Thymus (tissue), 11 donors: ENCODE measurements at regions not wholly inside any gene's neighbourhood (a gene's known extent, or its start where the extent isn't known, plus 50 kb on each side); places are given as distances from the start of the nearest gene placed in this dataset.
"Not testable (repeated sequence)": the region's sequence is repeated elsewhere in the genome, so short reads cannot be mapped to it uniquely, and the experiment has no call there.

Source experiments
- DNase-seq, 9 donors: peaks; one replicate each; pipeline ENCODE4 v3.0.0-alpha.2; 2013; ENCODE audit warnings: low spot score in 9 of 9, low read depth in 6 of 9, missing footprints in 1 of 9
- H3K27ac ChIP-seq, 2 donors: one replicate each; pipeline ENCODE4 v1.5.1; 2013; ENCODE audit warnings: control low read depth in 1 of 2, low read depth in 1 of 2, low read length in 1 of 2, mild to moderate bottlenecking in 1 of 2, moderate library complexity in 1 of 2
- H3K27me3 ChIP-seq, 2 donors: one replicate each; pipeline ENCODE4 v1.5.1; 2013; ENCODE audit warnings: low read length in 1 of 2; ENCODE audit not compliant: control insufficient read depth in 2 of 2, insufficient read depth in 1 of 2
- H3K36me3 ChIP-seq, 2 donors: one replicate each; pipeline ENCODE4 v1.5.1; 2013; ENCODE audit warnings: low read length in 1 of 2, mild to moderate bottlenecking in 1 of 2, moderate library complexity in 1 of 2; ENCODE audit not compliant: control insufficient read depth in 2 of 2, insufficient read depth in 2 of 2
- H3K4me1 ChIP-seq, 2 donors: one replicate each; pipeline ENCODE4 v1.5.1; 2013; ENCODE audit warnings: low read length in 2 of 2; ENCODE audit not compliant: control insufficient read depth in 2 of 2, insufficient read depth in 2 of 2
- H3K4me3 ChIP-seq, 2 donors: one replicate each; pipeline ENCODE4 v1.5.1; 2013; ENCODE audit warnings: low read length in 2 of 2, control low read depth in 1 of 2, mild to moderate bottlenecking in 1 of 2
- H3K9me3 ChIP-seq, 2 donors: one replicate each; pipeline ENCODE4 v1.5.1; 2013; ENCODE audit warnings: low read length in 1 of 2, mild to moderate bottlenecking in 1 of 2; ENCODE audit not compliant: control insufficient read depth in 2 of 2, insufficient read depth in 1 of 2
- WGBS: extraction: QIAGEN DNeasy Blood & Tissue Kit; methylation state at CpG from one replicate; pipeline ENCODE4 v1.1.7; 2013; 5-methylcytosine and 5-hydroxymethylcytosine counted together
- donor health status: healthy.

GRCh38 chr11:13169709-13170108 lies 107.9 kb upstream of the BMAL1 start:
- no peak overlapping the region for H3K27ac ChIP-seq
- H3K4me3 ChIP-seq: no peak overlapping the region
- DNase-seq: no peak
- WGBS: 76% methylated on average over 2 of the region's 2 CpGs
- no peaks in the 10 kb centered on the region for H3K9me3 ChIP-seq
- H3K27me3 ChIP-seq: no peaks in the 10 kb centered on the region
- no peaks in the 10 kb centered on the region for H3K36me3 ChIP-seq
- H3K4me1 ChIP-seq: no peaks in the 10 kb centered on the region

GRCh38 chr11:13174090-13174489 lies 103.5 kb upstream of the BMAL1 start:
- no peaks in the 10 kb centered on the region for H3K9me3 ChIP-seq
- H3K27ac ChIP-seq: no peak overlapping the region
- no peaks in the 10 kb centered on the region for H3K27me3 ChIP-seq
- H3K4me3 ChIP-seq: no peak overlapping the region
- H3K4me1 ChIP-seq: no peaks in the 10 kb centered on the region
- no peak for DNase-seq
- 89% methylated on average over 6 of the region's 6 CpGs for WGBS
- no peaks in the 10 kb centered on the region for H3K36me3 ChIP-seq

GRCh38 chr11:13183094-13183825 lies 94.3 kb upstream of the BMAL1 start:
- Histone ChIP-seq H3K4me3 (no peak overlapping the region), H3K4me1 (no peaks in the 10 kb centered on the region), H3K27ac (no peak overlapping the region), H3K36me3 (no peaks in the 10 kb centered on the region), H3K9me3 (no peaks in the 10 kb centered on the region), H3K27me3 (no peaks in the 10 kb centered on the region)
- DNase-seq: peak in 1 of 9 donors; percentile 13
- WGBS: 17% methylated on average over 6 of the region's 6 CpGs

- Histone ChIP-seq H3K9me3 (no peaks in the 10 kb centered on the region), H3K4me1 (no peaks in the 10 kb centered on the region), H3K36me3 (no peaks in the 10 kb centered on the region), H3K27me3 (no peaks in the 10 kb centered on the region), H3K27ac (no peak overlapping the region), H3K4me3 (no peak overlapping the region)
- 95% methylated on average over 1 of the region's 1 CpG for WGBS
- DNase-seq: no peak
These were observed 93.8 kb upstream of the BMAL1 start for GRCh38 chr11:13183826-13184196.

- WGBS: 89% methylated on average over 9 of the region's 9 CpGs
- Histone ChIP-seq H3K9me3 (no peaks in the 10 kb centered on the region), H3K4me1 (no peaks in the 10 kb centered on the region), H3K27me3 (no peaks in the 10 kb centered on the region), H3K36me3 (no peaks in the 10 kb centered on the region), H3K4me3 (no peak overlapping the region), H3K27ac (no peak overlapping the region)
- DNase-seq: no peak
These were observed 93.2 kb upstream of the BMAL1 start for GRCh38 chr11:13184295-13184794.

GRCh38 chr11:13188179-13188578 lies 89.4 kb upstream of the BMAL1 start:
- no peak overlapping the region for H3K4me3 ChIP-seq
- no peaks in the 10 kb centered on the region for H3K36me3 ChIP-seq
- H3K4me1 ChIP-seq: no peaks in the 10 kb centered on the region
- no peak for DNase-seq
- H3K27ac ChIP-seq: no peak overlapping the region
- no peaks in the 10 kb centered on the region for H3K27me3 ChIP-seq
- H3K9me3 ChIP-seq: peaks cover 0 to 1% of the 10 kb centered on the region in 2 donors

- H3K27ac ChIP-seq: no peak overlapping the region
- H3K27me3 ChIP-seq: no peaks in the 10 kb centered on the region
- H3K4me3 ChIP-seq: no peak overlapping the region
- H3K4me1 ChIP-seq: no peaks in the 10 kb centered on the region
- H3K9me3 ChIP-seq: peaks cover 0 to 1% of the 10 kb centered on the region in 2 donors
- no peaks in the 10 kb centered on the region for H3K36me3 ChIP-seq
- 71% methylated on average over 4 of the region's 4 CpGs for WGBS
- DNase-seq: no peak
These were observed 87.8 kb upstream of the BMAL1 start for GRCh38 chr11:13189561-13190426.

- Histone ChIP-seq H3K27me3 (no peaks in the 10 kb centered on the region), H3K4me3 (no peak overlapping the region), H3K27ac (no peak overlapping the region), H3K9me3 (peaks cover 2 to 3% of the 10 kb centered on the region in 2 donors), H3K4me1 (no peaks in the 10 kb centered on the region), H3K36me3 (no peaks in the 10 kb centered on the region)
- 94% methylated on average over 4 of the region's 4 CpGs for WGBS
- DNase-seq: no peak
These were observed 84.0 kb upstream of the BMAL1 start for GRCh38 chr11:13193613-13194012.

- not testable (repeated sequence) for H3K4me1 ChIP-seq, H3K27me3 ChIP-seq, H3K4me3 ChIP-seq, DNase-seq, H3K27ac ChIP-seq, H3K36me3 ChIP-seq, H3K9me3 ChIP-seq
- 97% methylated on average over 1 of the region's 1 CpG for WGBS
These were observed 80.2 kb upstream of the BMAL1 start for GRCh38 chr11:13197374-13197773.
